ENCODE measurements at regions not wholly inside any gene's neighbourhood (a gene's known extent, or its start where the extent isn't known, plus 50 kb on each side); places are given as distances from the start of the nearest gene placed in this dataset.

- TF ChIP-seq ZFP30 (CRISPR knock-in tag; IDR thresholded peaks at IDR 0.05) (no peak), TSHZ2 (CRISPR knock-in tag; IDR thresholded peaks at IDR 0.05) (no peak)
These were observed 229.7 kb upstream of the PITRM1 start for GRCh38 chr10:3402187-3402751.
